CMK (cell line): ENCODE measurements at regions not wholly inside any gene's neighbourhood (a gene's known extent, or its start where the extent isn't known, plus 50 kb on each side); places are given as distances from the start of the nearest gene placed in this dataset.

Source experiments
- DNase-seq: peaks from one replicate; pipeline ENCODE4 v3.0.0-alpha.2; 2010; ENCODE audit warnings: low read depth

DNA sequence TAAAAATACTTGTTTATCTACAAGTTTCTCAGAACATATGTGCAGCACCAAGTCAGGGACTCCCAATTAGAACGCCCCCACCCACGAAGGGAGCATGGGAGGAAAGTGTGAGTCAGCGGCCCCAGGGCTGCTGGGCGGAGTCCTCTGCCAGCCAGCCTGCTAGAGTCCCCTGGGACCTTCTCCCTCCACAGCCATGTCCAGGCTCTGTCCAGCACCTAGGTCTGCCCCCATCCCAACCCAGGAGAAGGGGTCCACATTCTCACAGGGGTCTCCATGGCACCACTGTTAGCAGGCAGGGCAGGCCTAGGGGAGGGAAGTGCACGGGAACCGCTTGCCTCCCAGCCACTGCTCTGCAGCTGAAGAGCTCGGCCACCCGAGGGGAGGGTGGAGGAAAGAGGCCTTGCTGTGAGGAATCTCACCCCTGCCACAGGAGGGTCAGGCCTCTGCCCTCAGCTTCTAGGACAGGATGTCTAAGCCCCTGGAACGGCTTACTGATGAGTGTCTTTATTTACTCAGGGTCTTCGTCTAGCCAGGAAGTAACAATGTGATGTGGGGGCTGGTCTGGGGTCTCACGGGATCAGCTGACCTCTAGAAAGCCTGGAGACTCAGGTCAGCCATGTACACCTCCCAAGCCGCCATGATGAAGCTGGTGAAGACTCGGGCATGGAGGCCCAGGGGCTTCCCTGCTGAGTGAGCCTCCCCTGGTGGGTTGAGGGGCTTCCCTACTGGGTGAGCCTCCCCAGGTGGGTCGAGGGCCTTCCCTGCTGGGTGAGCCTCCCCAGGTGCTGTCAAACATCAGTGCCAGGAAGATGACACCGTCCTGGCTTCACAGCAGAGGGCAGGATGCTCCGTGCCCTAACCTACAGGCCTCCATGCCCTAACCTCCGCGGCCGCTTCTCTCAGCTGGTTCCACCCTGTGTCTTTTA is 190.3 kb downstream of the RBFOX3 start:
- no peak for DNase-seq

DNA sequence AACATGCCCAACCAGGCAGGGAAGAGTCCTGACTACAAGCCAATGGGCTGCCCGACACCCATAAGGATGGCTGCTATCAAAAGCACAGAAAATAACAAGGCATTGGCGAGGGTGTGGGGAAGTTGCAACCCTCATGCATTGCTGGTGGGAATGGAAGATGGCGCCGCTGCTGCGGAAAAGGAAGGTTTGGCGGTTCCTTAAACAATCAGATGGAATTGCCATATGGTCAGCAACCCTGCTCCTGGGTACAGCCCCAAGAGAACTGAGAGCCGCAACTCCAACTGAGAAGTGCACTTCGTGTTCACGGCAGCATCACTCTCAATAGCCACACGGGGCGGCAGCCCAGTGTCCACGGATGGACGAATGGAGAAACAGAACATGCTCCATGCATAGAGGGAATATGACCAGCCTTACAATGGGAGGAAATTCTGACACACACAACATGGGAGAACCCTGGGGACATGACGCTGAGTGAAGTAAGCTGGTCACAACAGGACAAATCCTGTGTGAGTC is 193.3 kb downstream of the RBFOX3 start:
- no peak for DNase-seq

DNA sequence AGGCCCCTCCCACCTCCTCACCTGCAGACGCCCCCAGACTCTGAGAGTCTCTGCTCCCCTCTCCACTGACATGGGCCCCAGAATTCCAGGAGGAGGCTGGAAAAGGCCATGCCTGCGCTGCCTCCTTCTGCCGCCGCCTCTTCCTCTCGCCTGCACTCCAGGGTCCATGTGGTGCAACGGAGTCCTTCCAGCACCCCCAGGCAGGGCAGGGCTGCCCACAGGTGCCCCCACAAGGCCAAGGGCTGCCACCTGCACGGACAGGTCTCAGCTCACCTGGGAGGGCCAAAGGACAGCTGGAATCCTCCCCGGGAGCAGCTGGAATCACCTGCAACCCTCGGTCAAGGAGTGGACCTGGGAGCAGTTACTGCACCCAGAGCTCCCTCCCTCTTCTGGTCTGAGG is 194.9 kb downstream of the RBFOX3 start:
- no peak for DNase-seq

DNA sequence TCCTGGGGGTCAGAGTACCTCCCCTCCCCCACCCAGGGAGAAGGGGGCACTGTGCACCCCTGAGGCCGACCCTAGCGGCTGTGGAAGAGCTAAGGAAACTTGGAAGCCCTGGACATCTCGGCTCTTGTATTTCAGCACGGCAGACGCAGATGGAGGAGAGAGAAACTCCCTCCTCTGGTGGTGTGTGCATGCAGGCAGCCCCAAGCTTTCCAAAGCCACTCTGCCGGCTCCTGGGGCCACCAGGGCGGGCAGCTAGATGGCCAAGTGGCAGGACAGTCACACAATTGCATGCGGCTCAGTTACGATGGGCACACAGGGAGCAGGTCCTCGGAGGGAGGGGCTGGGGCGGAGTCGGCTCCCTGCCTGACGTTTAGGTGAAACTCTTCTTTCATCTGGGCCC is 195.5 kb downstream of the RBFOX3 start:
- DNase-seq: no peak

DNA sequence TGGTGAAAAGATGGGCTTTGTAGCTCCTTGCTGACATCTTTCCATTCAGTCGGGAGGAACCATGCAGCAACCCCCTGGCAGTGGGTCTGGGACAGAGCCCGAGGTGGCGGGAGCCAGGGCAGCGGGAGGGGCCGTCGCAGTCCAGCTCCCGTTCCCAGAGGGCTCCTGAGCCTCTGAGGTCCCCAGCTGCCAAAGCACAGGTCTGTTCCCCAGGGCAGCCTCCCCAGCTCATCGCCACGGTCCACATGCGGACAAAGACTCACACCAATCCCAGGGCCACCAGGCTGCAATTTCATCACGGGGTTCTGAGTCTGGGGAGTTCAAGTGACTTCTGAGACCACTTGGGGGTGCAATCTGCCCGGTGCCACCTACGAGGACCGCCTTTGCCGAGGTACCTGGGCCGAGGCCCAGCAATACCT is 196.0 kb downstream of the RBFOX3 start:
- DNase-seq: no peak

DNA sequence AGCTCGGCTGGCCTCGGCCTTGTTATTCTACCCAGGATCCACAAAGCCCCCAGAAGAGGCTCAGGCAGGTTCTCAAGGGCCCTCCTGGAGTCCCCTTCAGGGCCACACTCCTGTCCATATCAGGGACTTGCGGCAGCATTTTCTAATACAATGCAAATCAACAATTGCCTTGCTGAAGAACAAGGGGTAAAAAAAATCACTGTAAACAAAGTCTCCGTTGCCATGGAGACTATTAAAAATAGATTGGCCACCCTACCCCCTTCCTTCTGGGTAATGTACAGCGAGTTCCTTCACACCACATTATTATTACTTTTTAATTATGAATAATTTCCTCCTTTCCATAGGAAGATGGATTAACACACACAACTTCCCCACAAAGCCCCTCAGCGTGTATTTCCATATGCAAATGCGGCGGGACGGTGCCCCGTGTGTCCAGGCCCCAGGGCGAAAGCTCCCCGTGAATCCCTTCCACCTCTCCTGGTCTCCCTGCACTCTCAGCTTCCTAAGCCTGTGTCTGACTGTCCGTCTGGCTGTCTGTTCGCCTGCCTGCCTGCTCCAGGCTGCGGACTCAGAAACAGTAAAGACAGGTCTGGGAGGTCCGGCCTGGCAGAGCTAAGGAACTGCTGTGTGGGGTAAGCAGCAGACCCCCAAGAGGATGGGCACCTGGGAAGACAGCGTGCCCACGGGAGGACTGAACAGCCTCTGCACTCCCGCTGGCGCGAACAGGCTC is 196.6 kb downstream of the RBFOX3 start:
- no peak for DNase-seq

DNA sequence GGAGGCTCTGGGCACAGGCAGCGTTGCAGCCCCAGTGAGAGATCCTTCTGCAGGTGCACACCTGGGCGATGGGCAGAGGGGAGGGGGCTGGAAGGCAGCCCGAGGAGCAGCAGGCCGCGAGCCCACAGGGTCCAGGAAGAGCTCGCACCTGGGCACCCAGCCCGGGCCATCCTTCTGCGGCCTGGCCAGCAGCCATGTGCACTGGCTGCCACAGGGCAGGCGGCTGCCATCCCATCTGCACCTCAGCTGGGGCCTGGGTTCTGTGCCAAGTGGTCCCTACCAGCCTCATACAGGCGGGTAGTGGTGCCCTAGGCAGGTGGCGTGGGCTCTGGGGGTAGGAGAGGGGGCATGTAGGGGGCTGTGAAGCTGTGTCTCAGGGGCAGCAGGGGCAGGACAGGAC is 197.2 kb downstream of the RBFOX3 start:
- no peak for DNase-seq

DNA sequence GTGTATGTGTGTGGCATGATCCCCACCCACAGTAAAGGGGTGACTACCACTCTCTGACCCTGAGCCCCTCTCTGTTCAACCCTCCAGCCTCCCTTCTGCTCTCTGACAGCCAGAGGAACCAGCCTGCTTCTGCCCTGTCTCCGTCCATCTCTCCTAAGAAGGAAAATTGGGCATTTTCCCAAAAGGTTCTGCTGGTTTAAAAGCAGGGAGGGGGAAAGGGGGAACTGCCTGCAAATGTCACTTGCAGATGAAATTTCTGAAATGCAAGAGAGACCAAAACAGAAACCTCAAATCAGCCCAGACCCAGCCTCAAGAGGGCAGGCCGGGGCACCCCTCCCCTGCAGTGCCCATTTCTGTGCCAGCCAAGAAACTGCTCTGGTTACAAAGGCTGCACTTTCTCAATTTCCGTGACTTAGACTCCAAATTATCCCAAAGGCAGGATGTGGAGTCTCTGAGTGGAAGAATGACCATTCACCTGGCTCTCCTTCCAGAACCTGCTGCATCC is 197.9 kb downstream of the RBFOX3 start:
- no peak for DNase-seq

DNA sequence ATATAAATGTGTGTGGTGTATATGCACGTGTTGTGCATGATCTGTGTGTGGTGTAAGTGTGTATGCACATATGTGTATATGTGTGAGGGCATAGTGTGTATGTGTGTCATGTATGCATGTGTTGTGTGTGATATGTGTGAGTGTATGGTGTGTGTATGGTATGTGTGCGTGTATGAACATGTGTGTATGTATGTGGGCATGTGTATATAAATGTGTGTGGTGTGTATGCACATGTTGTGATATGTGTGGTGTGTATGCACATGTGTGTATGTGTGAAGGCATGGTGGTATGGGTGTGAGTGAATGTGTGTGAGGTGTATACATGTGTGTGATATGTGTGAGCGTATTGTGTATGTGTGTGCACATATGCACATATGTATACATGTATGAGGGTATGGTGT is 198.7 kb downstream of the RBFOX3 start:
- DNase-seq: no peak

DNA sequence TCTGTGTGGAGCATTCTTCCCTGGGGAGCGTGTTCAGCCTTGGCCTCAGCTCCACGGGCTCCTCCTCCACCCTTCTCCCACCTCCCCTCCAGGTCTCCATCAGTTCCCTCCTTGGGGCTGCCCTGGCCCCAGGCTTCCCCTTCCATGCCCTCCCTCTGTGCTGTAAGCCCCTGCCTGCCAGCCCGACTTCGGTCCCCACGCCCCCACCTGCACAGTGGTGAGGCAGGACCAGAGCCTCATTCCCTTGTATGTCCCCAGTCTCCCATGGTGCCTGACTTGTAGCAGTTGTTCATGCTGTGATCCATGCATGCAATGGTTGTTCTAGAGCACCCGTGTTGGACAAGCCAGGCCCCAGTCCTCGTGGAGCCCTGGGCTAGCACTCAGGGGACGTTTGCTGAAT is 199.4 kb downstream of the RBFOX3 start:
- DNase-seq: no peak

DNA sequence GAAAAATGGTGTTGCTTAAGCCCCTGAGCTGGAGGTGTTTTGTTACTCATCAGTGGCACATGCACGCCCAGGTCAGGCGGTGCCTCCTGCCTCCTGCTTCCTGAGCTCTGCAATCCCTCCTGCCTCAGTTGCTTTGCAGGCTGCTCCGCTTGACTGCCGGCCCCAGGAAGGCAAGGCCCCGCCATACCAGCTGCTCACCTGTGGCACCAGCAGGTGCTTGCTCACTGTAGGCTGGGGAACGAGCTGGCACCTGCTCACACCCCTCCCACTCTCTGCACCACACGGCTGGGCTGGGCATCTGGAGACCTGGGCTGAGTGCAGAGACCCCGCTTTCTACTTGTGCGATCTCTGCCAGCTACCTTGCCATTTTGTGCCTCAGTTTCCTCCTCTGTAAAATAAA is 200.2 kb downstream of the RBFOX3 start:
- DNase-seq: no peak

DNA sequence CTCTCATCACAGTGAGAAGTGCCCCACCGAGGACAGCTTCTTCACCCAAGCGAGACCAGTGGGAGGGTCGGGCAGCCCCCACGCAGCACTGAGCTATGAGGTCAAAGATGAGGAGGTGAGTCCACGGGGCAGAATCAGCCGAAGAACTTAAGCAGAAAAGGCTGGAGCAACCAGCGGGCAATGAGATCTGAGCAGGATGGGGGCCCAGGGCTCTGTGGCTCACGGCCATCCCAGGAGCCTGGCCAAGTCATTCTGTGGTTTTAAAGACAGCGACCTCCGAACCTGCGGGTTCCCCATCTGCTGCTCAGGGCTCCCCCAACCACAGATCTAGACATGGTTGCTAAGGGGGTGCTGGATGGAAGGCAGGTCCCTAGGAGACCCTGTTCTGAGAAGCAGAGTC is 202.6 kb downstream of the RBFOX3 start:
- no peak for DNase-seq

DNA sequence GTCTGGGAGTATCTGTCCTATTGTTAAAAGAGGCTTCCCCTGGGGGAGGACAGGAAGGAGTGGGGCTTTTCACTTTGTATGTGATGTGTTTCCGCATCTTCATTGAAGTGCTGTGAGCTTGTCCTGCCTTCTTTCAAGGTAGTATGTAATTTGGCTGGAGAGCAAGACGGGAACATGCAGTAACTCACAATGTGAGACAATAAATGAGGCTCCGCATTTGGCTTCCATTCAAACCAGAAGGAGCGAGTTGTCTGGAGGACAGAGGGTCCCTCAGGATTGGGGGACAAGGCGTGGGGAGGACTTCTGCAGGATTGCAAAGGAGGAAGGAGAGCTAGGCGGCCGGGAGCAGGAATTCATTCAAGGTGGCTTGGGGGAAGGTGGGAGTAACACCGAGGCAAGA is 203.5 kb downstream of the RBFOX3 start:
- no peak for DNase-seq

DNA sequence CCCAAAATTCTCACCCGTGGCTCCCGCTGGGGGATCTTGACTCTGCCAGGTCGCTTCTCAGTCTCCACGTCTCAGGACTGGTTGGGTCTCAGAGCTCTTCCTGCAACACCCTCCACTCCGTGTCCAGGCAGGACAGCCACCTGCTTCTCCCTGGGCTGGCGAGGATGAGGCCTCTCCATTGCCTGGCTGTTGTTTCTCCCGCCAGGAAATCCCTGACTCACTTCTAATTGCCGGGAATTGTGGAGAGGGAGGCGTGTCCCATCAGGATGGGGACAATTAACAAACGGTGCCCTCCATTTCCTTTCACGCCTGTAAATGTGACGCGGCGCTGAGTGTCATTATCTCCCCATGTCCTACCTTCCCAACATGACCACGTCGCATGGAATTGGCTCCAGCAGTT is 204.5 kb downstream of the RBFOX3 start:
- no peak for DNase-seq

DNA sequence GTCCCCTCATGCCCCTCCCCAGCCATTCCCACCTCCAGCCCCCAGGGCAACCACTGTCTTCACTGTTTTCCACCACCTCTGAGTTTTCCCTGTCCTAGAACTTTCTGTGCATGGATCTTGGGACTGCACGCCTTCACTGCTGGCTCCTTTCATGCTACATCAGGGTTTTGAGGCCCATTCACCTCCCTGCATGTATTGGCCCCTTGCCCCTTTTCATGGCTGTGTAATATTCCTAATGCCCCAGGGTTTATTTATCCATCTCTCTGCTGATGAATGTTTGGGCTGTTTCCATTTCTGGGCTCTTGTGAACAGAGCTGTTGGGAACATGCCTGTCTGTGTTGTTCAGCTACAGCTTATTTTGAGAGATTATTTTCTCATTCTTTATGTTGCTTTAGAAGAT is 205.0 kb downstream of the RBFOX3 start:
- DNase-seq: no peak

DNA sequence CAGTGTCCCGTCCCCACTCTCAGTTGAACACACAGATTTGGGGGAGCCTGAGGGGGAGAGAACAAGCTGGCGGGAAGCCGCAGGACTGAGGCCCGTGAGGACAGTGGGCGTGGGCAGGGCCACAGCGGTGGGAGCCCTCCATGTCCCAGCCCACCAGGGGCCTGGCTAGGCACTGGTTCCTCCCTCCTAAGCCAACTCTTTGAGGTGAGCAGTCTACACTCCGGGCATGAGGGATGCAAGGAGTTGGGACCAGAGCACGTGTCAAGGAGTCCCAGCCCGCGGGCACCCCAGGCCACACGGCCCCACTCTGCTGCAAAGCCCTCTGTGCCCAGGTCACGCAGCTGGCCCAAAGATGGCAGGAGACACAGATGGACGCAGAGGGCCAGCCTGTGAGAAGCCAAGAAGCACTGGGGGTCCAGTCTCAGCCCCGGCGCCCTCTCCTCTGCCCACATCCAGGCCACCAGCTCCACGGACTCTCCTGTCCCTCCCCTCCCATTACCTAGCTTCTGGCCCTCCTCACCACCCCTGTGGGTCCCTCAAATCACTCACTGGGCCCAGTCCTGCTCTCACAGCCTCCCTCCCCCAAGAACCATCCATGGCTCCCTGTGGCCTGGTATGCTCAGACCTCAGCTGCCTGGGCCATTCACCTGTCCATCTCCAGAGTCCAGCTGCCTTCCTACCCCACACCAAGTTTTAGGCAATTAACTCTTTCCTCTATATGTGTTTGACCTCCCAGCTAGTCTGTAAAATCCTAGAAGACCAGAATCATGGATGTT is 206.5 kb downstream of the RBFOX3 start:
- no peak for DNase-seq

DNA sequence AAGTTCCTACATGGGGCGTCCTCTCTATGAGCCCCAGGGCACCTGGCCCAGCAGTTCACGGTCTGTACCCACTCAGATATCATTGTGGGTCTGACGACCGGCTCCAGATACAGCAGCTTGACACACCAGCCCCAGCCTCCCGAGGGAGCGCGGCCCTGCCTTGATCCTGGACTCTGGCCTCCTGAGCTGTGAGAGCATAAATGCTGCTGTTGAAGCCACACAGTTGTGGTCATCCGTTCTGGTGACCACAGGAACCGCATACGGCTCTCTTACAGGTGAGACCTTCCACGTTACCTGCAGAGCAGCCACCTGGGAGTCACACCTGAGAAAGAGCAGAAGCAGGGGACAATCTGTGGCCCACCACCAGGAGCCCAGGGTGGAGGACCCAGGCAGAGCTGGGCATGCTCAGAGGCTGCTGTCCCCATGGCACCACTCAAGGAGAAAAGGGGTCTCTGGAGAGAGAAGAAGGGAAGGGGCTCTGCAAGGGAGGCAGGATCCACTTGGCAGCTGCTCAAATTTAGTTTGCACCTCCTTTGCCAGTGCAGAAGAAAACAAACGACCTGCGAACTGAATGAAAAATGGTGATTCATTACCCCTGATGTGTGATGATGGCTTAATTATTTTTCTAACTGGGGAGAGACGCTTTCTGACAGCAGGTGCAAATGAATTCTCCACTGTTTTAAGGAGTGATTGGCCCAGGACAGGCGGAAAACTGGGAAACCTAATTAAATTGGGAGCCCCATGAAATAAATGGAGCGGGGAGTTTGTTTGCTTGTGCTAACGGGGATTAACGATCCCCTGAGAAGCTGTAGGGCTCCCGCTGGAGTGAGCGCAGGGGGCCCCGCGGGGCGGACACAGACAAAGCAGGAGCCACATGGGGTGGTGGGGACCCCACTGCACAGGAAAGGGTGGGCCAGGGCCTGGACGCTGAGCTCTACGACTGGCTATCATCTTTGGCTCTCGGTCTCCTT is 208.9 kb downstream of the RBFOX3 start:
- DNase-seq: no peak

DNA sequence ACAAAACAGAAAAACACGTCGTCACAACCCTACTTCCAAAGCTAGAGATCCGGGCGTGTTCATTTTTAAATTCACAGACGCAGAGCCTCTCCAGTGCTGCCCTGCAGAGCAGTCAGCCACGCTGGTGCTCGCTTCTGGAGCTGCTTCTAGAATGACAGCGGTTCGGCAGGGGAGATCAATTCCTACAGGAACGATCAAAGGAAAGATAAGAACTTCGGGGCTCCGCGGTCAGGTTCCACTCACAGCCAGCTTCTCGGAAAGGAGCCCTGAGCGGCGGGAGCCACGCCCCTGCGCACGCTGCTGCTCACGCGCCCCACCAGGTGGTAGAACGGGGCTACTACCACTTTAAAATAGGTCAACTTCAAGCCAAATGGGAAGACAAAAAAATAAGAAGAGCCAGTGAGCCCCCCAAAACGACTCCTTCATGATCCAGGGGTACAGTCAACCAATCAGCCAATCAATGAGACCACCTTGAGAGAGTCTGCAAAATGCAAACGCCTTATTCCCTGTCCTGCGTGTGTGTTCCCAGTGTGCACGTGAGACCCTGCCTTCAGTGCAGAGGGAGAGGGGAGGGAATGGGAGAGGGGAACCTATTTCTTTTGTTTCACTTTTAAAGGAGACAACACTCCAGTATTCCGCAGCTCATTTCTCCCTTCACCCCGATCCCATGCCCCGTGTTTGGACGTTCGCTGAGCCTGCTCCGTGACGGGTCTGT is 209.7 kb downstream of the RBFOX3 start:
- DNase-seq: peak; percentile 74

DNA sequence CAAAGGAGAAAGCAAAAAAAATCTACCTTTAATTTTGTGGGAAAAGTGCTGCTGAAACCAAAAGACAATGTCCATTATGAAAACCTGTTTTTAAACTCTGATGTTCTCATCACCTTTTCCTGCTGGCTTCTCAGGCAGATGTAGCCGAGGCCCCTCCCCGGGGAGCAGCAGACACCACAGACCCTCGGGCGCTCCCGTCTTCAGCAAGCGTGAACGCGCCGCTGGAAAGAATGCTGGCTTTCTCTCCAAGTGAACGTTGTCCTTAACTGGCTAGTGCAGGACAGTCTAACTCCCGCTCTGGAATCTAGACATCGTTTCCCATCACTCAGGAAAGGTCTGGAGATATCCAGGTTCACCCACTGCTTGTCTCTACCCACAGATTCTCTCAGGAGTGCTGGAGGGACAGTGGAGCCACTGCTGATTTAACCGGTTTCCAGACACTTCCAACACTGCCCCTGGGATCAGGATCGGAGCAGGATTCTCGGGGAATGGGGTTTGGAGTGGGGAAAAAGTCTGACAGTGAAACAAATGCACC is 211.2 kb downstream of the RBFOX3 start:
- no peak for DNase-seq

DNA sequence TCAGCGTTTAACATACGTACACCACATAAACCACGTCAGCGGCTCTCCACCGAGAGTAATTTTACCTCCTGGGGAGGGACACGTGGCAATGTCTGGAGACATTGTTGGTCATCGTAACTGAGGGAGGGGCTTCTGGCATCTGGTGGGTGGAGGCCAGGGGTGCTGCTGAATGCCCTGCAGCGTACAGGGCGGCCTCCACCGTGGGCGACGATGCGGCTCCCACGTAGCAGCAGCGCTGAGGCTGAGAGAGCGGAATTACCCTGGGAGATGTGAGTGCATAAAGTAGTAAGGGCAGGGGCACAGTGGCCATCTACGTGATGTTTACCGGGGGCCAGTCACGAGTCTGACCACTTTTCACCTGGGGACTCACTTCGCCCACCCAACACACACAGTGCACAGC is 212.4 kb downstream of the RBFOX3 start:
- no peak for DNase-seq
